ENCODE measurements at regions not wholly inside any gene's neighbourhood (a gene's known extent, or its start where the extent isn't known, plus 50 kb on each side); places are given as distances from the start of the nearest gene placed in this dataset.
"Not testable (repeated sequence)": the region's sequence is repeated elsewhere in the genome, so short reads cannot be mapped to it uniquely, and the experiment has no call there.

DNA sequence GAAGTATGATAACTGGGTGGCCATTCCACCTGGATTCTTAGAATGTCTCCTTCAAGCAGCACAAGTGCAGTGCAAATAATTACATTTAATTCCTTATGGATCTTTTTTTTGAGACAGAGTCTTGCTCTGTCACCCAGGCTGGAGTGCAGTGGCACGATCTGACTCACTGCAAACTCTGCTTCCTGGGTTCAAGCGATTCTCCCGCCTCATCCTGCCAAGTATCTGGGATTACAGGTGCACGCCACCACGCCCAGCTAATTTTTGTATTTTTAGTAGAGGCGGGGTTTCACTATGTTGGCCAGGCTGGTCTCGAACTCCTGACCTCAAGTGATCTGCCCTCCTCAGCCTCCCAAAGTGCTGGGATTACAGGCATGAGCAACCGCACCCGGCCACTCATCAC is 80.7 kb upstream of the ABHD2 start:
- H3K27ac Mint-ChIP-seq, DNase-seq, H3K4me3 Mint-ChIP-seq, ATAC-seq, H3K4me1 Mint-ChIP-seq, H3K9me3 Mint-ChIP-seq: not testable (repeated sequence)
- peaks cover 10% of the 10 kb centered on the region for H3K27me3 Mint-ChIP-seq

DNA sequence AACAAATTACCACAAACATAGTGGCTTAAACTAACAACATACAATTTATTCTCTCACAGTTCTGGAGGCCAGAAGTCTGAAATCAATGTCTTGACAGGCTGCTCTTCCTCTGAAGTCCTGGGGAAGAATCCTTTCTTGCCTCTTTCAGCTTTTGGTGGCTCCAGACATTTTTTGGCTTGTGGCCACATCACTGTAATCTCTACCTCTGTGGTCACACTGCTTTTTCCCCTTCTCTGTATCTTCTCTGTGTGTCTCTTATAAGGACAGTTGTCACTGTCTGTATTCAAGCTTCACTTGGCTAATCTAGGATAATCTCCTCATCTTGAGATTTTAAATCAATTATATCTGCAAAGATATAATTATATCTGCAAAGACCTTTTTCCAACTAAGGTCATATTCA is 80.3 kb upstream of the ABHD2 start:
- DNase-seq (no peak), ATAC-seq (no peak)
- Mint-ChIP-seq H3K27ac (no peak overlapping the region), H3K4me1 (no peaks in the 10 kb centered on the region), H3K27me3 (peaks cover 15% of the 10 kb centered on the region), H3K4me3 (no peak overlapping the region), H3K9me3 (no peaks in the 10 kb centered on the region)

GRCh38 chr15:89009080-89009479 is 79.2 kb upstream of the ABHD2 start:
- Mint-ChIP-seq H3K9me3 (peaks cover 0 to 4% of the 10 kb centered on the region in 2 donors), H3K4me1 (no peaks in the 10 kb centered on the region), H3K27ac (no peak overlapping the region), H3K27me3 (peaks cover 19% of the 10 kb centered on the region), H3K4me3 (no peak overlapping the region)
- ATAC-seq = no peak
- DNase-seq = no peak

GRCh38 chr15:89015412-89016097 is 72.7 kb upstream of the ABHD2 start:
- no peak overlapping the region for H3K27ac Mint-ChIP-seq
- H3K4me3 Mint-ChIP-seq = no peak overlapping the region
- no peak for DNase-seq
- H3K4me1 Mint-ChIP-seq = peaks cover 20% of the 10 kb centered on the region
- H3K9me3 Mint-ChIP-seq = peaks cover 4% of the 10 kb centered on the region in 2 donors
- H3K27me3 Mint-ChIP-seq = peaks cover 34% of the 10 kb centered on the region
- no peak for ATAC-seq

GRCh38 chr15:89016549-89017041 is 71.7 kb upstream of the ABHD2 start:
- peak overlapping the region in 1 of 2 donors; percentile 54 for H3K27ac Mint-ChIP-seq
- peaks cover 41% of the 10 kb centered on the region for H3K27me3 Mint-ChIP-seq
- H3K4me3 Mint-ChIP-seq = peak overlapping the region in 1 of 2 donors; percentile 14
- ATAC-seq (no peak), DNase-seq (no peak)
- H3K9me3 Mint-ChIP-seq = peaks cover 4% of the 10 kb centered on the region in 2 donors
- H3K4me1 Mint-ChIP-seq = peaks cover 20% of the 10 kb centered on the region

GRCh38 chr15:89017370-89018066 is 70.7 kb upstream of the ABHD2 start:
- H3K27me3 Mint-ChIP-seq = peaks cover 37% of the 10 kb centered on the region
- H3K9me3 Mint-ChIP-seq = peaks cover 4% of the 10 kb centered on the region in 2 donors
- ATAC-seq = peak; percentile 92
- H3K27ac Mint-ChIP-seq = peak overlapping the region in 1 of 2 donors; percentile 89
- peak; percentile 80 to 84 for DNase-seq
- peaks cover 20% of the 10 kb centered on the region for H3K4me1 Mint-ChIP-seq
- peak overlapping the region; percentile 72 to 79 for H3K4me3 Mint-ChIP-seq

DNA sequence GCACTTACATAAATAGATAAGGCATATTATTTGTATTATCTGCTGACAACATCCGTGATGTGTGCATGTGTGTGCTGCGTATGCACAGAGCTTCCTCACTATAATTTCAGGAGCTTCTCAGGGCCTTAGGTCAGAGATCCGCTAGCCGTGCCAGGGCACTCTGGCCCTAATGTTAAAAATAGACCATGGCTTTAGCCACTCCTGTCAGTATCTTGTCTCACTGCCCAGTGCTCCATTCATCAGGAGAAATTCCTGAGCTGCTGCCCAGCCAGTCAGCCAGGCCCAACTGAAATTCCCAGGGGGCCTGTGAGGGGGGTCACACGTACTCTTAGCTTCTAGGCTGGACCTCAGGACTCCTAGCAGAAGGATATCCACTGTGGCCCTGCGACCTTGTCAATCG is 70.0 kb upstream of the ABHD2 start:
- H3K4me1 Mint-ChIP-seq = peaks cover 20% of the 10 kb centered on the region
- no peak for ATAC-seq
- no peak for DNase-seq
- peaks cover 3 to 4% of the 10 kb centered on the region in 2 donors for H3K9me3 Mint-ChIP-seq
- H3K27ac Mint-ChIP-seq = no peak overlapping the region
- peak overlapping the region; percentile 72 to 79 for H3K4me3 Mint-ChIP-seq
- H3K27me3 Mint-ChIP-seq = peaks cover 30% of the 10 kb centered on the region

- DNase-seq = no peak
- Mint-ChIP-seq H3K4me1 (peaks cover 20% of the 10 kb centered on the region), H3K27me3 (peaks cover 28% of the 10 kb centered on the region), H3K9me3 (peaks cover 0 to 4% of the 10 kb centered on the region in 2 donors), H3K27ac (no peak overlapping the region), H3K4me3 (no peak overlapping the region)
- ATAC-seq = no peak
Observed at GRCh38 chr15:89019436-89019835, 68.8 kb upstream of the ABHD2 start.

GRCh38 chr15:89021224-89021623 is 67.0 kb upstream of the ABHD2 start:
- Mint-ChIP-seq H3K27me3 (peaks cover 28% of the 10 kb centered on the region), H3K4me1 (peaks cover 20% of the 10 kb centered on the region), H3K4me3 (no peak overlapping the region), H3K27ac (no peak overlapping the region), H3K9me3 (peaks cover 2 to 4% of the 10 kb centered on the region in 2 donors)
- ATAC-seq (no peak), DNase-seq (no peak)

GRCh38 chr15:89021886-89022285 is 66.4 kb upstream of the ABHD2 start:
- H3K27ac Mint-ChIP-seq, H3K4me3 Mint-ChIP-seq, DNase-seq, H3K9me3 Mint-ChIP-seq, ATAC-seq: not testable (repeated sequence)
- Mint-ChIP-seq H3K4me1 (peaks cover 15% of the 10 kb centered on the region), H3K27me3 (peaks cover 22% of the 10 kb centered on the region)

GRCh38 chr15:89023311-89023961 is 64.8 kb upstream of the ABHD2 start:
- Mint-ChIP-seq H3K4me3 (no peak overlapping the region), H3K27ac (no peak overlapping the region), H3K9me3 (peaks cover 4 to 5% of the 10 kb centered on the region in 2 donors), H3K4me1 (no peaks in the 10 kb centered on the region), H3K27me3 (peaks cover 16% of the 10 kb centered on the region)
- ATAC-seq (no peak), DNase-seq (no peak)

DNA sequence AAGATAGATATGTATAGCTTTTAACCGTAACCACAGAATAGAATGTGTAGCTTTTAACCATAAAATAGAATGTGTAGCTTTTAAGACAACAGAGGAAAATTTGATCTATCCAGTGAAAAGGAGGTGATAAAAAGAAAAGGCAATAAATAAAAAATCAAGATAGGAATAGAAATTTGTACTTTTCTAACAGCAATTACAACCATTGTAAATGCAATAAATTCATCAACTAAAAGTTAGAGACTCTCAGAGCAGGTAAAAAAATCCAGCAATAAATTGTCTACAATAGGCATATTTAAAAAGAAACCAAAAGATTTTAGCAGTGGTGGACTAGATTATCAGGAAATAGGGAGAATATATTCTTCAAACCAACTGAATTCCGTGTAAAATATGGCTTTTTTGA is 63.8 kb upstream of the ABHD2 start:
- ATAC-seq = no peak
- no peak for DNase-seq
- Mint-ChIP-seq H3K4me1 (no peaks in the 10 kb centered on the region), H3K27me3 (peaks cover 16% of the 10 kb centered on the region), H3K27ac (no peak overlapping the region), H3K4me3 (no peak overlapping the region), H3K9me3 (peaks cover 4 to 5% of the 10 kb centered on the region in 2 donors)

GRCh38 chr15:89026167-89026566 is 62.1 kb upstream of the ABHD2 start:
- Mint-ChIP-seq H3K27me3 (peaks cover 1% of the 10 kb centered on the region), H3K4me1 (no peaks in the 10 kb centered on the region), H3K9me3 (peaks cover 4 to 5% of the 10 kb centered on the region in 2 donors), H3K27ac (no peak overlapping the region), H3K4me3 (no peak overlapping the region)
- ATAC-seq (no peak), DNase-seq (no peak)

GRCh38 chr15:89028036-89028435 is 60.2 kb upstream of the ABHD2 start:
- Mint-ChIP-seq H3K27me3 (no peaks in the 10 kb centered on the region), H3K27ac (no peak overlapping the region)
- no peak for ATAC-seq

DNA sequence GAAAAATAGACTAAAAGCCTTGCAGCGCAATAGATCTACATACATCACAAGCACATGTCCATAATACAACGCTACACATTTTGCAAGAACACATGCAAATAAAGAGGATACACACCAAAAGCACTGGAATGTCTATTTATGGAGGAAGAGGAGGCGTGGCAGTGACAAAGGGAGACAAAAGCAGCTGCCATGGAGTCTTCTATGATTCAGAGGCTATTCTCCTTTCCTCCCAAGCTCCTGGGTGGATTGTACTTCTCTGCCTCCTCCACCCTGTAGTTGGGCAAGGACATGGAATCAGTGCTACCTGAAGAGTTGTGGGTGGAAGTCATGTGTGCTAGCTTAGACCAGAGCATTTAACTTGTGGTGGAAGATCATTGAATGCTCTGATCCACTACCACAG is 57.9 kb upstream of the ABHD2 start:
- Mint-ChIP-seq H3K4me3 (no peak overlapping the region), H3K9me3 (peaks cover 3 to 5% of the 10 kb centered on the region in 2 donors), H3K27me3 (no peaks in the 10 kb centered on the region), H3K4me1 (no peaks in the 10 kb centered on the region), H3K27ac (no peak overlapping the region)
- ATAC-seq = no peak
- no peak for DNase-seq

More at GRCh38 chr15:89028036-89028435, 60.2 kb upstream of the ABHD2 start:
- no peak for DNase-seq
- H3K9me3 Mint-ChIP-seq = peaks cover 4 to 5% of the 10 kb centered on the region in 2 donors
- H3K4me3 Mint-ChIP-seq = no peak overlapping the region
- H3K4me1 Mint-ChIP-seq = no peaks in the 10 kb centered on the region

Measured in stimulated activated naive CD8-positive, alpha-beta T cell treated with anti-CD3 and anti-CD28 coated beads, Interleukin-15, amount 100 ng/mL, for 72 hours (primary cell).